Trophoblast cell (in vitro differentiated cells and primary cell): ENCODE measurements at regions not wholly inside any gene's neighbourhood (a gene's known extent, or its start where the extent isn't known, plus 50 kb on each side); places are given as distances from the start of the nearest gene placed in this dataset.

Experiments
- DNase-seq, 2 donors: peaks; one replicate each; pipeline ENCODE4 v3.0.0-alpha.2; 2016
- H2AFZ ChIP-seq: 2 replicates; pipeline ENCODE4 v1.6.1; 2013; ENCODE audit warnings: low read length, moderate library complexity, mild to moderate bottlenecking; ENCODE audit not compliant: insufficient read depth, poor library complexity
- H2AK5ac ChIP-seq: 2 replicates; pipeline ENCODE4 v1.6.1; 2013; ENCODE audit warnings: mild to moderate bottlenecking, low read length
- H2BK120ac ChIP-seq: 2 replicates; pipeline ENCODE4 v1.6.1; 2013; ENCODE audit warnings: low read length, mild to moderate bottlenecking, moderate library complexity; ENCODE audit not compliant: insufficient read depth, poor library complexity
- H2BK12ac ChIP-seq: 2 replicates; pipeline ENCODE4 v1.6.1; 2013; ENCODE audit warnings: mild to moderate bottlenecking, low read length, moderate library complexity
- H2BK5ac ChIP-seq: 2 replicates; pipeline ENCODE4 v1.6.1; 2013; ENCODE audit warnings: low read length, low read depth, moderate library complexity, mild to moderate bottlenecking; ENCODE audit not compliant: poor library complexity
- H3K14ac ChIP-seq: 2 replicates; pipeline ENCODE4 v1.6.1; 2013; ENCODE audit warnings: mild to moderate bottlenecking, low read length
- H3K18ac ChIP-seq: 2 replicates; pipeline ENCODE4 v1.6.1; 2013; ENCODE audit warnings: mild to moderate bottlenecking, low read length
- H3K23ac ChIP-seq: 2 replicates; pipeline ENCODE4 v1.6.1; 2013; ENCODE audit warnings: low read length
- H3K27ac ChIP-seq: 2 replicates; pipeline ENCODE4 v1.5.1; 2013; ENCODE audit warnings: low read depth, mild to moderate bottlenecking, inconsistent platforms, low read length, moderate library complexity
- H3K27me3 ChIP-seq: 2 replicates; pipeline ENCODE4 v1.6.1; 2013; ENCODE audit warnings: inconsistent platforms, mild to moderate bottlenecking, low read length, moderate library complexity; ENCODE audit not compliant: insufficient read depth
- H3K36me3 ChIP-seq, 2 experiments: 1 replicate in 1 of 2; 2 replicates in 1 of 2; pipeline ENCODE4 v1.6.1; 2013; ENCODE audit warnings: low read length in 2 of 2, mild to moderate bottlenecking in 2 of 2, moderate library complexity in 1 of 2; ENCODE audit not compliant: insufficient read depth in 2 of 2, control insufficient read depth in 1 of 2
- H3K4ac ChIP-seq: 2 replicates; pipeline ENCODE4 v1.6.1; 2013; ENCODE audit warnings: low read depth, mild to moderate bottlenecking, low read length, moderate library complexity
- H3K4me1 ChIP-seq, 2 experiments: 1 replicate in 1 of 2; 2 replicates in 1 of 2; pipeline ENCODE4 v1.6.1; 2013; ENCODE audit warnings: low read length in 2 of 2, mild to moderate bottlenecking in 2 of 2, moderate library complexity in 1 of 2; ENCODE audit not compliant: insufficient read depth in 2 of 2, control insufficient read depth in 1 of 2
- H3K4me2 ChIP-seq: 2 replicates; pipeline ENCODE4 v1.6.1; 2013; ENCODE audit warnings: inconsistent platforms, mild to moderate bottlenecking, low read length, moderate library complexity
- H3K4me3 ChIP-seq: 2 replicates; pipeline ENCODE4 v1.5.1; 2013; ENCODE audit warnings: mild to moderate bottlenecking, low read depth, low read length, inconsistent platforms
- H3K79me1 ChIP-seq: one replicate; pipeline ENCODE4 v1.6.1; 2013; ENCODE audit warnings: low read length
- H3K79me2 ChIP-seq: 2 replicates; pipeline ENCODE4 v1.6.1; 2013; ENCODE audit warnings: low read length, mild to moderate bottlenecking; ENCODE audit not compliant: control insufficient read depth, insufficient read depth, poor library complexity
- H3K9ac ChIP-seq: 2 replicates; pipeline ENCODE4 v1.6.1; 2013; ENCODE audit warnings: mild to moderate bottlenecking, low read length
- H3K9me3 ChIP-seq: 2 replicates; pipeline ENCODE4 v1.6.1; 2013; ENCODE audit warnings: low read depth, mild to moderate bottlenecking, control low read depth, inconsistent platforms, low read length; ENCODE audit not compliant: insufficient read depth
- H4K12ac ChIP-seq: 2 replicates; pipeline ENCODE4 v1.6.1; 2013; ENCODE audit warnings: low read depth, mild to moderate bottlenecking, low read length, moderate library complexity
- H4K8ac ChIP-seq: 2 replicates; pipeline ENCODE4 v1.6.1; 2013; ENCODE audit warnings: low read depth, mild to moderate bottlenecking, low read length, moderate library complexity
- H4K91ac ChIP-seq: one replicate; pipeline ENCODE4 v1.6.1; 2013; ENCODE audit warnings: low read depth, mild to moderate bottlenecking, low read length, moderate library complexity
- WGBS: extraction: QIAGEN DNeasy Blood & Tissue Kit; methylation state at CpG from one replicate; pipeline ENCODE4 v1.1.7; 2013; ENCODE audit warnings: missing lambda C conversion rate; ENCODE audit not compliant: insufficient read length, insufficient coverage; ENCODE audit errors: extremely low coverage; 5-methylcytosine and 5-hydroxymethylcytosine counted together

GRCh38 chrX:69238887-69239231, 73.6 kb upstream of the PJA1 start:
- no CpG with 5 or more reads among the region's 2 CpGs for WGBS
- DNase-seq: no peak
- Histone ChIP-seq H3K14ac (no peak overlapping the region), H2AFZ (no peak overlapping the region), H2AK5ac (no peak overlapping the region), H3K79me1 (no peaks in the 10 kb centered on the region), H2BK120ac (no peak overlapping the region), H3K23ac (no peak overlapping the region), H3K27me3 (no peaks in the 10 kb centered on the region), H3K4ac (no peak overlapping the region), H3K27ac (no peak overlapping the region), H3K79me2 (no peaks in the 10 kb centered on the region), H3K18ac (no peak overlapping the region), H3K4me3 (no peak overlapping the region), H3K36me3 (no peaks in the 10 kb centered on the region), H4K12ac (no peak overlapping the region), H3K4me1 (no peaks in the 10 kb centered on the region), H3K9me3 (no peaks in the 10 kb centered on the region), H3K4me2 (no peak overlapping the region), H4K8ac (no peak overlapping the region), H4K91ac (no peak overlapping the region), H2BK5ac (no peak overlapping the region), H2BK12ac (no peak overlapping the region), H3K9ac (no peak overlapping the region)

- no peak overlapping the region for H2AFZ ChIP-seq
- no peak overlapping the region for H4K8ac ChIP-seq
- no peak overlapping the region for H3K23ac ChIP-seq
- H3K4me1 ChIP-seq: no peaks in the 10 kb centered on the region
- H2BK12ac ChIP-seq: no peak overlapping the region
- H2BK120ac ChIP-seq: no peak overlapping the region
- H3K79me2 ChIP-seq: no peaks in the 10 kb centered on the region
- DNase-seq: no peak
- H3K4me2 ChIP-seq: no peak overlapping the region
- H4K12ac ChIP-seq: no peak overlapping the region
- H2AK5ac ChIP-seq: no peak overlapping the region
- no peak overlapping the region for H2BK5ac ChIP-seq
- H4K91ac ChIP-seq: no peak overlapping the region
- H3K27me3 ChIP-seq: no peaks in the 10 kb centered on the region
- H3K36me3 ChIP-seq: no peaks in the 10 kb centered on the region
- WGBS: no CpG with 5 or more reads among the region's 18 CpGs
- H3K18ac ChIP-seq: no peak overlapping the region
- H3K14ac ChIP-seq: no peak overlapping the region
- H3K4me3 ChIP-seq: no peak overlapping the region
- no peak overlapping the region for H3K9ac ChIP-seq
- no peak overlapping the region for H3K4ac ChIP-seq
- H3K27ac ChIP-seq: no peak overlapping the region
- H3K79me1 ChIP-seq: no peaks in the 10 kb centered on the region
- no peaks in the 10 kb centered on the region for H3K9me3 ChIP-seq
Measured at GRCh38 chrX:69238114-69238886, 73.0 kb upstream of the PJA1 start.

DNA sequence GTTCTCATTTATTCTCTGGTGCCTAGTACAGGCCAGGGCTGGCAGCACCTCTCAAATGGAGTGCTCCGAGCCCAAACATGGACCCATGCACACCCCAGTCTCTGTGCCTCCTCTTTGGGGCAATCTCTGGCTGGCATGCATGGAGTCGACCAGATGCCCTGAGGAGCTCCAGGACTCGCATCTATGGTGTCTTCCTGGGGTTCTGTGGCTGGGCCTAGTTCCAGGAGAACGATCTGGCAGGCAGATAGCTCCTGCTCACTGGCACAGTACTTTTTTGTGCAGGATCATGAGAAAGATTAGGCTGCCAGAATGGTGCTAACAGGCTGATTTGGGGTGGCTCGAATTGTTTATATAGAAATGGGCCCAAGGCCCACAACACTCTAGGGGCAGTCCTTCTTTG, 72.0 kb upstream of the PJA1 start:
- Histone ChIP-seq H2AFZ (no peak overlapping the region), H3K36me3 (no peaks in the 10 kb centered on the region), H3K9ac (no peak overlapping the region), H3K9me3 (no peaks in the 10 kb centered on the region), H2BK12ac (no peak overlapping the region), H3K4me2 (no peak overlapping the region), H3K79me1 (no peaks in the 10 kb centered on the region), H3K27ac (no peak overlapping the region), H3K4ac (no peak overlapping the region), H4K91ac (no peak overlapping the region), H2BK120ac (no peak overlapping the region), H3K4me3 (no peak overlapping the region), H3K18ac (no peak overlapping the region), H3K14ac (no peak overlapping the region), H3K27me3 (no peaks in the 10 kb centered on the region), H3K4me1 (no peaks in the 10 kb centered on the region), H4K8ac (no peak overlapping the region), H4K12ac (no peak overlapping the region), H2BK5ac (no peak overlapping the region), H3K79me2 (no peaks in the 10 kb centered on the region), H3K23ac (no peak overlapping the region), H2AK5ac (no peak overlapping the region)
- DNase-seq: no peak
- no CpG with 5 or more reads among the region's 5 CpGs for WGBS

DNA sequence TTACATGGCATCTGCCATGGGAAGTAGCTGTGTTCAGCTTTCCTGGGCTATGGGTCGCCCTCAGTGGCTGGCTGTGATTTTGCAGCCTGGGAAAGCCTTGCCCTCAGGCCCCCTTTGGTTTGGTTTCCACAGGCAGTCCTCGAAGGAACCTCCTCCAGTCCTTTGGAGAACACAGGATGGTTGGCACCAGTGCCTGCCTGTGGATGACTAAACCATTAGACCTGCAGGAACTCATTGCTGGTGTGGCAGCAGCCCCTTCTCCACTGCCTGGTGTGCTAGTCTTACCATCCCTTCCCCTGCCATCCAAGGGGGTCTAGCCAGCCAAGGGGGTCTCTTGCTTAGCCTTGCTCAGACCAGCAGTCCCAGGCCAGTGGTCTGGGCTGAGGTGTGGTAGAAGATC, 71.4 kb upstream of the PJA1 start:
- no peaks in the 10 kb centered on the region for H3K4me1 ChIP-seq
- no CpG with 5 or more reads among the region's 2 CpGs for WGBS

More for the DNA sequence above, 71.4 kb upstream of the PJA1 start:
- Histone ChIP-seq H3K27ac (no peak overlapping the region), H2BK120ac (no peak overlapping the region), H4K12ac (no peak overlapping the region), H2AFZ (no peak overlapping the region), H3K79me1 (no peaks in the 10 kb centered on the region), H3K4me2 (no peak overlapping the region), H3K79me2 (no peaks in the 10 kb centered on the region), H3K4ac (no peak overlapping the region), H3K9ac (no peak overlapping the region), H3K4me3 (no peak overlapping the region), H2BK12ac (no peak overlapping the region), H3K23ac (no peak overlapping the region), H3K9me3 (no peaks in the 10 kb centered on the region), H3K18ac (no peak overlapping the region), H3K14ac (no peak overlapping the region), H3K27me3 (no peaks in the 10 kb centered on the region), H2BK5ac (no peak overlapping the region), H2AK5ac (no peak overlapping the region), H4K91ac (no peak overlapping the region), H4K8ac (no peak overlapping the region), H3K36me3 (no peaks in the 10 kb centered on the region)
- no peak for DNase-seq
